ENCODE measurements at regions not wholly inside any gene's neighbourhood (a gene's known extent, or its start where the extent isn't known, plus 50 kb on each side); places are given as distances from the start of the nearest gene placed in this dataset.

GRCh38 chr6:132190815-132191175 lies 210.5 kb downstream of the MOXD1 start (continued):
- TF ChIP-seq SP4 (IDR thresholded peaks at IDR 0.05; ENCODE audit: low read length) (no peak), CHD7 (IDR thresholded peaks at IDR 0.05; ENCODE audit: insufficient replicate concordance, low read length) (no peak)

Data from H1 (cell line).